NCI-H1417 (cell line): ENCODE measurements at regions not wholly inside any gene's neighbourhood (a gene's known extent, or its start where the extent isn't known, plus 50 kb on each side); places are given as distances from the start of the nearest gene placed in this dataset.
A peak's percentile ranks its signal among the peaks of the same experiment; 100 is the strongest.

ENCODE experiments used
- DNase-seq, 3 experiments: peaks; one replicate each; lab custom pipeline; 2025; lab: John Stamatoyannopoulos, UW

- no peak for DNase-seq
These were observed 1164.2 kb downstream of the PCDH17 start for GRCh38 chr13:58795715-58796114.

GRCh38 chr13:58804832-58805231 lies 1173.3 kb downstream of the PCDH17 start:
- DNase-seq = no peak

- DNase-seq = peak in 1 of 3 experiments; percentile 51
These were observed 1174.9 kb downstream of the PCDH17 start for GRCh38 chr13:58806401-58806800.

- no peak for DNase-seq
These were observed 1192.2 kb downstream of the PCDH17 start for GRCh38 chr13:58823701-58824100.

GRCh38 chr13:58827904-58828303 lies 1196.4 kb downstream of the PCDH17 start:
- no peak for DNase-seq

- DNase-seq = no peak
These were observed 1199.3 kb downstream of the PCDH17 start for GRCh38 chr13:58830841-58831240.

GRCh38 chr13:58838615-58839014 lies 1207.1 kb downstream of the PCDH17 start:
- no peak for DNase-seq

GRCh38 chr13:58843071-58843470 lies 1211.5 kb downstream of the PCDH17 start:
- no peak for DNase-seq

- DNase-seq = no peak
These were observed 1212.0 kb downstream of the PCDH17 start for GRCh38 chr13:58843567-58843966.

GRCh38 chr13:58850161-58850560 lies 1218.6 kb downstream of the PCDH17 start:
- peak in 2 of 3 experiments; percentile 37 to 90 for DNase-seq

GRCh38 chr13:58852076-58852475 lies 1220.5 kb downstream of the PCDH17 start:
- DNase-seq = no peak

- DNase-seq = no peak
These were observed 1223.7 kb downstream of the PCDH17 start for GRCh38 chr13:58855283-58855682.

- DNase-seq = no peak
These were observed 1227.4 kb downstream of the PCDH17 start for GRCh38 chr13:58858870-58859371.

GRCh38 chr13:58865286-58865685 lies 1233.7 kb downstream of the PCDH17 start:
- no peak for DNase-seq

- DNase-seq = peak in 1 of 3 experiments; percentile 58
These were observed 1238.0 kb downstream of the PCDH17 start for GRCh38 chr13:58869566-58869965.

- peak in 1 of 3 experiments; percentile 57 for DNase-seq
These were observed 1244.9 kb downstream of the PCDH17 start for GRCh38 chr13:58876473-58876872.

- DNase-seq = no peak
These were observed 1247.6 kb downstream of the PCDH17 start for GRCh38 chr13:58879114-58879513.

- DNase-seq = no peak
These were observed 1251.0 kb downstream of the PCDH17 start for GRCh38 chr13:58882516-58882915.

GRCh38 chr13:58883405-58883804 lies 1251.9 kb downstream of the PCDH17 start:
- no peak for DNase-seq

- no peak for DNase-seq
These were observed 1253.0 kb downstream of the PCDH17 start for GRCh38 chr13:58884353-58885209.

- no peak for DNase-seq
These were observed 1257.9 kb downstream of the PCDH17 start for GRCh38 chr13:58889474-58889873.

- no peak for DNase-seq
These were observed 1261.9 kb downstream of the PCDH17 start for GRCh38 chr13:58893396-58893795.

- no peak for DNase-seq
These were observed 1257.3 kb downstream of the DIAPH3 start for GRCh38 chr13:58906329-58907007.
